K562 (cell line): ENCODE measurements at regions not wholly inside any gene's neighbourhood (a gene's known extent, or its start where the extent isn't known, plus 50 kb on each side); places are given as distances from the start of the nearest gene placed in this dataset.

Experiments used
- ATAC-seq: fragments of 200-7000 bp; cut with Tn5 transposase; 3 replicates; pipeline ENCODE4 v1.9.1; 2020; ENCODE audit warnings: moderate library complexity
- BruUV-seq: library from RNA; stranded (reverse); fragments of 400-500 nt; replicated peaks from 2 replicates; lab custom pipeline; 2021; lab: Mats Ljungman, UMichigan
- CTCF ChIA-PET: fragments of 300-600 bp; formaldehyde crosslinking; extraction: SDS; loops from one replicate; lab custom pipeline; 2021; ENCODE audit warnings: low intra/inter-chr PET ratio; lab: Yijun Ruan, JAX
- POLR2A ChIA-PET: fragments of 300-600, 350-650 bp; sonication (Branson Sonifier 250); formaldehyde crosslinking; extraction: SDS; loops from one replicate; lab custom pipeline; 2021; ENCODE audit warnings: antibody characterized with exemption, inconsistent platforms; lab: Yijun Ruan, JAX
- DNase-seq, 4 experiments: peaks; one replicate each; pipeline versions ENCODE4 v3.0.0 to v3.0.0-alpha.2; 2011 to 2018; ENCODE audit warnings: low spot score in 3 of 4, mixed read lengths in 3 of 4; ENCODE audit errors: extremely low read depth in 1 of 4
- FAIRE-seq: peaks from 2 replicates; lab custom pipeline; 2011; peaks lifted over from hg19 to GRCh38; lab: Jason Lieb, UNC
- H2AFZ ChIP-seq: 2 replicates; pipeline ENCODE4 v1.6.0; 2011; ENCODE audit warnings: low read depth, low read length, control low read depth, inconsistent platforms
- H3K27ac ChIP-seq: fragments of 200-600 bp; 3 replicates; pipeline ENCODE4 v1.8.0; 2011; ENCODE audit warnings: low read depth, mild to moderate bottlenecking, control low read depth, inconsistent platforms, low read length, moderate library complexity, mixed read lengths; ENCODE audit errors: extremely low read depth
- H3K27me3 ChIP-seq, 2 experiments: fragments of 300-600 bp in 1 of 2; 2 replicates in 1 of 2; 3 replicates in 1 of 2; pipeline versions ENCODE4 v1.6.0 to v1.8.0; 2011; ENCODE audit warnings: inconsistent platforms in 2 of 2, low read length in 2 of 2, mild to moderate bottlenecking in 1 of 2, mixed read lengths in 1 of 2, moderate library complexity in 1 of 2; ENCODE audit not compliant: control insufficient read depth in 2 of 2, insufficient read depth in 2 of 2
- H3K36me3 ChIP-seq: fragments of 300-600 bp; 3 replicates; pipeline ENCODE4 v1.8.0; 2011; ENCODE audit warnings: mild to moderate bottlenecking, low read length, inconsistent platforms; ENCODE audit not compliant: control insufficient read depth, insufficient read depth
- H3K4me1 ChIP-seq, 2 experiments: fragments of 200-600 bp in 1 of 2; replicated peaks in 1 of 2; 2 replicates in 1 of 2; 3 replicates in 1 of 2; pipeline versions ENCODE4 v1.5.1 to v1.8.0; 2011; ENCODE audit warnings: inconsistent platforms in 2 of 2, low read length in 2 of 2, mild to moderate bottlenecking in 1 of 2, mixed read lengths in 1 of 2, moderate library complexity in 1 of 2; ENCODE audit not compliant: control insufficient read depth in 2 of 2, insufficient read depth in 2 of 2
- H3K4me2 ChIP-seq: 2 replicates; pipeline ENCODE4 v1.6.1; 2011; ENCODE audit warnings: low read length, control low read depth, inconsistent platforms, mixed read lengths; ENCODE audit not compliant: insufficient read depth
- H3K4me3 ChIP-seq: fragments of 200-600 bp; sonication (generic), shearing (Covaris generic); 2 replicates; pipeline ENCODE4 v1.5.1; 2016; ENCODE audit warnings: control low read depth, inconsistent platforms
- H3K79me2 ChIP-seq: fragments of 200-600 bp; 3 replicates; pipeline ENCODE4 v1.8.0; 2011; ENCODE audit warnings: low read length, inconsistent platforms; ENCODE audit not compliant: control insufficient read depth, insufficient read depth
- H3K9ac ChIP-seq, 2 experiments: 2 replicates each; pipeline versions ENCODE4 v1.6.0 to v1.6.1; 2011; ENCODE audit warnings: low read depth in 2 of 2, low read length in 2 of 2, control low read depth in 1 of 2, inconsistent platforms in 1 of 2, mild to moderate bottlenecking in 1 of 2, mixed read lengths in 1 of 2; ENCODE audit not compliant: insufficient read depth in 1 of 2
- H3K9me1 ChIP-seq: one replicate; pipeline ENCODE4 v1.6.0; 2011; ENCODE audit warnings: inconsistent platforms, mild to moderate bottlenecking, low read length, moderate library complexity; ENCODE audit not compliant: control insufficient read depth, insufficient read depth
- H3K9me3 ChIP-seq: replicated peaks from 2 replicates; pipeline ENCODE4 v1.5.1; 2011; ENCODE audit warnings: low read depth, low read length, inconsistent platforms; ENCODE audit not compliant: control insufficient read depth, insufficient read depth
- H4K20me1 ChIP-seq: replicated peaks from 2 replicates; pipeline ENCODE4 v1.6.1; 2011; ENCODE audit warnings: low read length, inconsistent platforms, mixed read lengths; ENCODE audit not compliant: control insufficient read depth, insufficient read depth
- NCOA6 ChIP-seq: fragments of 450-650 bp; IDR thresholded peaks from 2 replicates; pipeline ENCODE4 v1.6.1; 2017; ENCODE audit warnings: mild to moderate bottlenecking
- TAF9B ChIP-seq: fragments of 450-650 bp; IDR thresholded peaks from 2 replicates; pipeline ENCODE4 v1.6.1; 2018; ENCODE audit warnings: mild to moderate bottlenecking; ENCODE audit not compliant: partially characterized antibody
- WGBS: fragments of 100-300 bp; shearing (Covaris generic); methylation state at CpG from one replicate; pipeline ENCODE4 v1.1.6; 2016; ENCODE audit warnings: low coverage, mixed read lengths; ENCODE audit not compliant: insufficient coverage; ENCODE audit errors: missing lambda C conversion rate; 5-methylcytosine and 5-hydroxymethylcytosine counted together
- in situ Hi-C: fragments of 300-500 bp; cut with MboI; formaldehyde crosslinking; loops from 4 replicates; pipeline ENCODE4 v1.15.0; 2018; ENCODE audit warnings: inconsistent platforms, mixed read lengths
- intact Hi-C: fragments of 100-400 bp; cut with micrococcal nuclease; formaldehyde crosslinking; loops from 2 replicates; pipeline ENCODE4 v1.14.2; 2022
- TF ChIP-seq, protein P1 (sequence below): sonication (generic); formaldehyde crosslinking; IDR thresholded peaks from 2 replicates; pipeline ENCODE4 v1.8.0; 2022; ENCODE audit warnings: mild to moderate bottlenecking, missing genetic modification reagents, borderline replicate concordance
- TF ChIP-seq, protein P2 (sequence below): fragments of 250-450 bp; sonication (Bioruptor Pico); IDR thresholded peaks from 2 replicates; pipeline ENCODE4 v1.4.0; 2020
- TF ChIP-seq, protein P3 (sequence below), 2 experiments: fragments of 450-650 bp in 1 of 2; sonication (generic) in 1 of 2; formaldehyde crosslinking in 1 of 2; IDR thresholded peaks; 2 replicates each; pipeline versions ENCODE4 v1.7.1 to v1.9.0; 2016 to 2022; ENCODE audit warnings: inconsistent platforms in 1 of 2, mild to moderate bottlenecking in 1 of 2, missing genetic modification reagents in 1 of 2

- WGBS, result 3% methylated on average over 10 of the region's 15 CpGs
- DNase-seq, result no peak
- no TSS peak for BruUV-seq
- H3K27ac ChIP-seq, result no peak overlapping the region
- no peaks in the 10 kb centered on the region for H3K79me2 ChIP-seq
- POLR2A ChIA-PET, result no interaction called here
- intact Hi-C loops (no loop called here), in situ Hi-C loops (no loop called here)
- H3K36me3 ChIP-seq, result no peaks in the 10 kb centered on the region
- ATAC-seq, result no peak
- H3K9me1 ChIP-seq, result no peaks in the 10 kb centered on the region
- H3K4me2 ChIP-seq, result no peak overlapping the region
- no peaks in the 10 kb centered on the region for H3K9me3 ChIP-seq
- FAIRE-seq, result no peak
- CTCF ChIA-PET, result no interaction called here
- peaks cover 0 to 17% of the 10 kb centered on the region in 2 experiments; a peak in 3 of 5 replicates for H3K27me3 ChIP-seq
- H3K4me3 ChIP-seq, result no peak overlapping the region
- no peaks in the 10 kb centered on the region for H3K4me1 ChIP-seq
- H4K20me1 ChIP-seq, result no peaks in the 10 kb centered on the region
- no peak overlapping the region for H2AFZ ChIP-seq
- H3K9ac ChIP-seq, result no peak overlapping the region
- TF ChIP-seq, protein P1, sequence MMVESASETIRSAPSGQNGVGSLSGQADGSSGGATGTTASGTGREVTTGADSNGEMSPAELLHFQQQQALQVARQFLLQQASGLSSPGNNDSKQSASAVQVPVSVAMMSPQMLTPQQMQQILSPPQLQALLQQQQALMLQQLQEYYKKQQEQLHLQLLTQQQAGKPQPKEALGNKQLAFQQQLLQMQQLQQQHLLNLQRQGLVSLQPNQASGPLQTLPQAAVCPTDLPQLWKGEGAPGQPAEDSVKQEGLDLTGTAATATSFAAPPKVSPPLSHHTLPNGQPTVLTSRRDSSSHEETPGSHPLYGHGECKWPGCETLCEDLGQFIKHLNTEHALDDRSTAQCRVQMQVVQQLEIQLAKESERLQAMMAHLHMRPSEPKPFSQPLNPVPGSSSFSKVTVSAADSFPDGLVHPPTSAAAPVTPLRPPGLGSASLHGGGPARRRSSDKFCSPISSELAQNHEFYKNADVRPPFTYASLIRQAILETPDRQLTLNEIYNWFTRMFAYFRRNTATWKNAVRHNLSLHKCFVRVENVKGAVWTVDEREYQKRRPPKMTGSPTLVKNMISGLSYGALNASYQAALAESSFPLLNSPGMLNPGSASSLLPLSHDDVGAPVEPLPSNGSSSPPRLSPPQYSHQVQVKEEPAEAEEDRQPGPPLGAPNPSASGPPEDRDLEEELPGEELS, result no peak
- TF ChIP-seq, protein P2, sequence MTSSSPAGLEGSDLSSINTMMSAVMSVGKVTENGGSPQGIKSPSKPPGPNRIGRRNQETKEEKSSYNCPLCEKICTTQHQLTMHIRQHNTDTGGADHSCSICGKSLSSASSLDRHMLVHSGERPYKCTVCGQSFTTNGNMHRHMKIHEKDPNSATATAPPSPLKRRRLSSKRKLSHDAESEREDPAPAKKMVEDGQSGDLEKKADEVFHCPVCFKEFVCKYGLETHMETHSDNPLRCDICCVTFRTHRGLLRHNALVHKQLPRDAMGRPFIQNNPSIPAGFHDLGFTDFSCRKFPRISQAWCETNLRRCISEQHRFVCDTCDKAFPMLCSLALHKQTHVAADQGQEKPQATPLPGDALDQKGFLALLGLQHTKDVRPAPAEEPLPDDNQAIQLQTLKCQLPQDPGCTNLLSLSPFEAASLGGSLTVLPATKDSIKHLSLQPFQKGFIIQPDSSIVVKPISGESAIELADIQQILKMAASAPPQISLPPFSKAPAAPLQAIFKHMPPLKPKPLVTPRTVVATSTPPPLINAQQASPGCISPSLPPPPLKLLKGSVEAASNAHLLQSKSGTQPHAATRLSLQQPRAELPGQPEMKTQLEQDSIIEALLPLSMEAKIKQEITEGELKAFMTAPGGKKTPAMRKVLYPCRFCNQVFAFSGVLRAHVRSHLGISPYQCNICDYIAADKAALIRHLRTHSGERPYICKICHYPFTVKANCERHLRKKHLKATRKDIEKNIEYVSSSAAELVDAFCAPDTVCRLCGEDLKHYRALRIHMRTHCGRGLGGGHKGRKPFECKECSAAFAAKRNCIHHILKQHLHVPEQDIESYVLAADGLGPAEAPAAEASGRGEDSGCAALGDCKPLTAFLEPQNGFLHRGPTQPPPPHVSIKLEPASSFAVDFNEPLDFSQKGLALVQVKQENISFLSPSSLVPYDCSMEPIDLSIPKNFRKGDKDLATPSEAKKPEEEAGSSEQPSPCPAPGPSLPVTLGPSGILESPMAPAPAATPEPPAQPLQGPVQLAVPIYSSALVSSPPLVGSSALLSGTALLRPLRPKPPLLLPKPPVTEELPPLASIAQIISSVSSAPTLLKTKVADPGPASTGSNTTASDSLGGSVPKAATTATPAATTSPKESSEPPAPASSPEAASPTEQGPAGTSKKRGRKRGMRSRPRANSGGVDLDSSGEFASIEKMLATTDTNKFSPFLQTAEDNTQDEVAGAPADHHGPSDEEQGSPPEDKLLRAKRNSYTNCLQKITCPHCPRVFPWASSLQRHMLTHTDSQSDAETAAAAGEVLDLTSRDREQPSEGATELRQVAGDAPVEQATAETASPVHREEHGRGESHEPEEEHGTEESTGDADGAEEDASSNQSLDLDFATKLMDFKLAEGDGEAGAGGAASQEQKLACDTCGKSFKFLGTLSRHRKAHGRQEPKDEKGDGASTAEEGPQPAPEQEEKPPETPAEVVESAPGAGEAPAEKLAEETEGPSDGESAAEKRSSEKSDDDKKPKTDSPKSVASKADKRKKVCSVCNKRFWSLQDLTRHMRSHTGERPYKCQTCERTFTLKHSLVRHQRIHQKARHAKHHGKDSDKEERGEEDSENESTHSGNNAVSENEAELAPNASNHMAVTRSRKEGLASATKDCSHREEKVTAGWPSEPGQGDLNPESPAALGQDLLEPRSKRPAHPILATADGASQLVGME, result no peak
- TF ChIP-seq, protein P3, sequence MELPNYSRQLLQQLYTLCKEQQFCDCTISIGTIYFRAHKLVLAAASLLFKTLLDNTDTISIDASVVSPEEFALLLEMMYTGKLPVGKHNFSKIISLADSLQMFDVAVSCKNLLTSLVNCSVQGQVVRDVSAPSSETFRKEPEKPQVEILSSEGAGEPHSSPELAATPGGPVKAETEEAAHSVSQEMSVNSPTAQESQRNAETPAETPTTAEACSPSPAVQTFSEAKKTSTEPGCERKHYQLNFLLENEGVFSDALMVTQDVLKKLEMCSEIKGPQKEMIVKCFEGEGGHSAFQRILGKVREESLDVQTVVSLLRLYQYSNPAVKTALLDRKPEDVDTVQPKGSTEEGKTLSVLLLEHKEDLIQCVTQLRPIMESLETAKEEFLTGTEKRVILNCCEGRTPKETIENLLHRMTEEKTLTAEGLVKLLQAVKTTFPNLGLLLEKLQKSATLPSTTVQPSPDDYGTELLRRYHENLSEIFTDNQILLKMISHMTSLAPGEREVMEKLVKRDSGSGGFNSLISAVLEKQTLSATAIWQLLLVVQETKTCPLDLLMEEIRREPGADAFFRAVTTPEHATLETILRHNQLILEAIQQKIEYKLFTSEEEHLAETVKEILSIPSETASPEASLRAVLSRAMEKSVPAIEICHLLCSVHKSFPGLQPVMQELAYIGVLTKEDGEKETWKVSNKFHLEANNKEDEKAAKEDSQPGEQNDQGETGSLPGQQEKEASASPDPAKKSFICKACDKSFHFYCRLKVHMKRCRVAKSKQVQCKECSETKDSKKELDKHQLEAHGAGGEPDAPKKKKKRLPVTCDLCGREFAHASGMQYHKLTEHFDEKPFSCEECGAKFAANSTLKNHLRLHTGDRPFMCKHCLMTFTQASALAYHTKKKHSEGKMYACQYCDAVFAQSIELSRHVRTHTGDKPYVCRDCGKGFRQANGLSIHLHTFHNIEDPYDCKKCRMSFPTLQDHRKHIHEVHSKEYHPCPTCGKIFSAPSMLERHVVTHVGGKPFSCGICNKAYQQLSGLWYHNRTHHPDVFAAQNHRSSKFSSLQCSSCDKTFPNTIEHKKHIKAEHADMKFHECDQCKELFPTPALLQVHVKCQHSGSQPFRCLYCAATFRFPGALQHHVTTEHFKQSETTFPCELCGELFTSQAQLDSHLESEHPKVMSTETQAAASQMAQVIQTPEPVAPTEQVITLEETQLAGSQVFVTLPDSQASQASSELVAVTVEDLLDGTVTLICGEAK (IDR thresholded peaks at IDR 0.05), result no peak
- TF ChIP-seq, protein P3 (CRISPR knock-in tag; IDR thresholded peaks at IDR 0.05), result no peak
- TF ChIP-seq TAF9B (no peak), NCOA6 (no peak)
Observed at GRCh38 chr2:235191486-235191885, 239.7 kb downstream of the SH3BP4 start.
